Psoas muscle (tissue), 7 donors: ENCODE measurements at regions not wholly inside any gene's neighbourhood (a gene's known extent, or its start where the extent isn't known, plus 50 kb on each side); places are given as distances from the start of the nearest gene placed in this dataset.
"Not testable (repeated sequence)": the region's sequence is repeated elsewhere in the genome, so short reads cannot be mapped to it uniquely, and the experiment has no call there.

Experiments used
- ATAC-seq, 4 donors: fragments of 200-7000 bp; cut with Tn5 transposase; one replicate each; pipeline ENCODE4 v1.9.1; 2020; ENCODE audit warnings: moderate library complexity in 3 of 4, mild to moderate bottlenecking in 2 of 4
- DNase-seq, 2 donors: peaks; one replicate each; pipeline ENCODE4 v3.0.0-alpha.2; 2020
- H3K27ac ChIP-seq: fragments of 200-600 bp; one replicate; pipeline ENCODE4 v1.8.0; 2022
- H3K27me3 ChIP-seq, 3 donors: fragments of 200-600 bp in 1 of 3; one replicate each; pipeline versions ENCODE4 v1.6.1 to v1.8.0; 2013 to 2022; ENCODE audit warnings: low read length in 2 of 3, mild to moderate bottlenecking in 2 of 3, moderate library complexity in 1 of 3; ENCODE audit not compliant: insufficient read depth in 3 of 3
- H3K36me3 ChIP-seq, 2 donors: fragments of 200-600 bp in 1 of 2; one replicate each; pipeline versions ENCODE4 v1.6.1 to v1.8.0; 2013 to 2022; ENCODE audit warnings: low read depth in 1 of 2, mild to moderate bottlenecking in 1 of 2, moderate library complexity in 1 of 2; ENCODE audit not compliant: insufficient read depth in 1 of 2
- H3K4me1 ChIP-seq: fragments of 200-600 bp; one replicate; pipeline ENCODE4 v1.8.0; 2022
- H3K4me3 ChIP-seq: fragments of 200-600 bp; one replicate; pipeline ENCODE4 v1.8.0; 2022; ENCODE audit warnings: mild to moderate bottlenecking
- H3K9me3 ChIP-seq: fragments of 200-600 bp; one replicate; pipeline ENCODE4 v1.8.0; 2022
- CTCF ChIP-seq: fragments of 200-600 bp; IDR thresholded peaks from one replicate; pipeline ENCODE4 v1.8.0; 2022; ENCODE audit warnings: antibody characterized with exemption
- WGBS, 3 donors: extraction: QIAGEN DNeasy Blood & Tissue Kit; methylation state at CpG; one replicate each; pipeline versions ENCODE4 v1.1.6 to v1.1.7; 2013; 5-methylcytosine and 5-hydroxymethylcytosine counted together
- intact Hi-C, 2 donors: fragments of 100-400 bp; cut with DNase I; formaldehyde crosslinking; loops; one replicate each; pipeline versions ENCODE4 v1.11.0 to v1.14.2; 2022
- donor health status: healthy with polysubstance abuse.
- donor health status: DM: no; HTN: no; CAD: no; lungs with moderate emphysema.
- donor health status: Bipolar disorder and iron deficiency.
- donor health status: healthy.
- donor health status: DM: yes; HTN: yes; CAD: no.
- donor health status: DM: no; HTN: no; CAD: no.
- donor health status: DM: yes; HTN: yes; CAD: no.

GRCh38 chr9:135281791-135282737 is 194.6 kb downstream of the OLFM1 start:
- 9 to 11% (median 10%) methylated on average over 24 of the region's 24 CpGs for WGBS, 3 donors
- ATAC-seq, result peak; percentile 42 to 63 (median 44)

GRCh38 chr9:135282808-135283207 is 195.3 kb downstream of the OLFM1 start:
- WGBS, 3 donors, result 43 to 47% (median 45%) methylated on average over 4 of the region's 4 CpGs
- no peak overlapping the region for H3K4me3 ChIP-seq
- no peaks in the 10 kb centered on the region for H3K4me1 ChIP-seq
- TF ChIP-seq CTCF, result no peak
- ATAC-seq, result no peak
- no peaks in the 10 kb centered on the region for H3K9me3 ChIP-seq
- peak in 1 of 2 donors; percentile 42 for DNase-seq
- peaks cover 0 to 46% (median 6%) of the 10 kb centered on the region in 3 donors for H3K27me3 ChIP-seq
- H3K27ac ChIP-seq, result no peak overlapping the region
- intact Hi-C loops, result no loop called here
- no peaks in the 10 kb centered on the region for H3K36me3 ChIP-seq

More at GRCh38 chr9:135281791-135282737, 194.6 kb downstream of the OLFM1 start:
- no peak for TF ChIP-seq CTCF
- H3K4me3 ChIP-seq, result no peak overlapping the region
- DNase-seq, result peak; percentile 45 to 68
- no peak overlapping the region for H3K27ac ChIP-seq
- H3K9me3 ChIP-seq, result no peaks in the 10 kb centered on the region
- H3K4me1 ChIP-seq, result no peaks in the 10 kb centered on the region
- intact Hi-C loops, result no loop called here
- no peaks in the 10 kb centered on the region for H3K36me3 ChIP-seq
- H3K27me3 ChIP-seq, result peaks cover 0 to 50% (median 6%) of the 10 kb centered on the region in 3 donors

- Histone ChIP-seq H3K36me3 (no peaks in the 10 kb centered on the region), H3K27ac (no peak overlapping the region), H3K27me3 (peaks cover 0 to 50% (median under 1%) of the 10 kb centered on the region in 3 donors), H3K4me1 (no peaks in the 10 kb centered on the region), H3K9me3 (no peaks in the 10 kb centered on the region), H3K4me3 (no peak overlapping the region)
- intact Hi-C loops, result no loop called here
- no peak for TF ChIP-seq CTCF
- ATAC-seq (no peak), DNase-seq (peak in 1 of 2 donors; percentile 8)
- WGBS, 3 donors, result 23 to 30% (median 29%) methylated on average over 15 of the region's 15 CpGs
These were observed 195.9 kb upstream of the PPP1R26 start for GRCh38 chr9:135283671-135284070.

- H3K4me1 ChIP-seq, result no peaks in the 10 kb centered on the region
- H3K9me3 ChIP-seq, result no peaks in the 10 kb centered on the region
- H3K27ac ChIP-seq, result no peak overlapping the region
- H3K27me3 ChIP-seq, result peaks cover 0 to 48% (median 0%) of the 10 kb centered on the region in 3 donors
- no peaks in the 10 kb centered on the region for H3K36me3 ChIP-seq
- no peak overlapping the region for H3K4me3 ChIP-seq
- intact Hi-C loops, result no loop called here
- no peak for ATAC-seq
- DNase-seq, result peak in 1 of 2 donors; percentile 9
- no peak for TF ChIP-seq CTCF
- WGBS, 3 donors, result 54 to 55% (median 54%) methylated on average over 12 to 13 of the region's 13 CpGs
These were observed 195.0 kb upstream of the PPP1R26 start for GRCh38 chr9:135284386-135285134.

- intact Hi-C loops, H3K4me1 ChIP-seq, H3K4me3 ChIP-seq, H3K36me3 ChIP-seq, H3K27ac ChIP-seq, H3K9me3 ChIP-seq, ATAC-seq: not testable (repeated sequence)
- DNase-seq, result peak in 1 of 2 donors; percentile 29
- WGBS, 3 donors, result 88 to 89% (median 88%) methylated on average over 31 to 33 of the region's 33 CpGs
- peaks cover 0 to 37% (median 0%) of the 10 kb centered on the region in 3 donors for H3K27me3 ChIP-seq
These were observed 193.2 kb upstream of the PPP1R26 start for GRCh38 chr9:135286187-135286925.
